ENCODE measurements at regions not wholly inside any gene's neighbourhood (a gene's known extent, or its start where the extent isn't known, plus 50 kb on each side); places are given as distances from the start of the nearest gene placed in this dataset.

GRCh38 chr18:78296166-78296565, 683.5 kb upstream of the SALL3 start:
- TF ChIP-seq, protein P1, sequence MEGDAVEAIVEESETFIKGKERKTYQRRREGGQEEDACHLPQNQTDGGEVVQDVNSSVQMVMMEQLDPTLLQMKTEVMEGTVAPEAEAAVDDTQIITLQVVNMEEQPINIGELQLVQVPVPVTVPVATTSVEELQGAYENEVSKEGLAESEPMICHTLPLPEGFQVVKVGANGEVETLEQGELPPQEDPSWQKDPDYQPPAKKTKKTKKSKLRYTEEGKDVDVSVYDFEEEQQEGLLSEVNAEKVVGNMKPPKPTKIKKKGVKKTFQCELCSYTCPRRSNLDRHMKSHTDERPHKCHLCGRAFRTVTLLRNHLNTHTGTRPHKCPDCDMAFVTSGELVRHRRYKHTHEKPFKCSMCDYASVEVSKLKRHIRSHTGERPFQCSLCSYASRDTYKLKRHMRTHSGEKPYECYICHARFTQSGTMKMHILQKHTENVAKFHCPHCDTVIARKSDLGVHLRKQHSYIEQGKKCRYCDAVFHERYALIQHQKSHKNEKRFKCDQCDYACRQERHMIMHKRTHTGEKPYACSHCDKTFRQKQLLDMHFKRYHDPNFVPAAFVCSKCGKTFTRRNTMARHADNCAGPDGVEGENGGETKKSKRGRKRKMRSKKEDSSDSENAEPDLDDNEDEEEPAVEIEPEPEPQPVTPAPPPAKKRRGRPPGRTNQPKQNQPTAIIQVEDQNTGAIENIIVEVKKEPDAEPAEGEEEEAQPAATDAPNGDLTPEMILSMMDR (IDR thresholded peaks at IDR 0.05): no peak
- TF ChIP-seq EP300 (IDR thresholded peaks at IDR 0.05; ENCODE audit: low read depth): no peak
